ENCODE measurements at regions not wholly inside any gene's neighbourhood (a gene's known extent, or its start where the extent isn't known, plus 50 kb on each side); places are given as distances from the start of the nearest gene placed in this dataset.
"Not testable (repeated sequence)": the region's sequence is repeated elsewhere in the genome, so short reads cannot be mapped to it uniquely, and the experiment has no call there.

DNA sequence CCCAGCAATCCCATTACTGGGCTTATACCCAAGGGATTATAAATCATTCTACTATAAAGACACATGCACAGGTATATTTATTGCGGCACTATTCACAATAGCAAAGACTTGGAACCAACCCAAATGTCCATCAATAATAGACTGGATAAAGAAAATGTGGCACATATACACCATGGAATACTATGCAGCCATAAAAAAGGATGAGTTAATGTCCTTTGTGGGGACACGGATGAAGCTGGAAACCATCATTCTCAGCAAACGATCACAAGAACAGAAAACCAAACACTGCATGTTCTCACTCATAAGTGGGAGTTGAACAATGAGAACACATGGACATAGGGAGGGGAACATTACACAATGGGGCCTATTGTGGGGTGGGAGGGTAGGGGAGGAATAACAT lies 224.4 kb upstream of the SERP2 start:
- DNase-seq (ENCODE audit: low spot score) = not testable (repeated sequence)

DNA sequence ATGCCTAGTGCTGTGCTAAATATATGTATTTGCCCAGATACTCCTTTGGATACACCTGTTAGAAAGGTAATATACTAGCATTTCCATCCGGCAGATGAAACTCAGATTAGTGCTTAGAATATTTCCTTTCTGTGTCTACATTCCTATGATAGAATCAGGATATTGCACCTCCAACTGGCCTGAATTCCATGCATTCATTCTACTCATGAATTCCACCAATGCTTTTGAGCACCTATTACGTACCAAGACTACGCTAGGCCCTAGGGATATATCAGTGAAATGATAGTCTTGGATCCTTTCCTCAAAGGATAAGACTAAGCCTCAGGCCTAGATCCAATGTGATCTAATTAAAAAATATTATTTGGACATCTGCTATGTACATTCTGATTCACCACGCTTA lies 223.8 kb upstream of the SERP2 start:
- DNase-seq (ENCODE audit: low spot score) = no peak

DNA sequence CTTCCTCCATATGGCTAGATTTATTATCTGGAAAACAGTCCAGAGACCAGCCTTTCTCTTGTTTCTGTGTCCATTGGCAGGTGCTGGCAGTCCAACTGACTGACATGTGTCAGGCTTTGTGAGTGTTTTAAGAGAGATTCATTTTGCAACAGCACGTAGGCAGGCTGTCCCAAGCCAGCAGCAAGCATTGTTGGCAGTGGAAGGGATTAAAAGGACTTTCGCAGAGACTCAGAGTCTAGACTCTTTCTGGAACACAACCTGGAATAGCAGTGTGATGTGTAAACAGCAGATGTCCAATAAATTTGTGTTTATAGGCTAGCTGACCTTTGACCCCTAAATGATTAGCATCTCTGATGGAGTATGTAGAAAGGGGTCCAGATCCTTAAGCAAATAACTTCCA lies 222.2 kb upstream of the SERP2 start:
- no peak for DNase-seq (ENCODE audit: low spot score)

DNA sequence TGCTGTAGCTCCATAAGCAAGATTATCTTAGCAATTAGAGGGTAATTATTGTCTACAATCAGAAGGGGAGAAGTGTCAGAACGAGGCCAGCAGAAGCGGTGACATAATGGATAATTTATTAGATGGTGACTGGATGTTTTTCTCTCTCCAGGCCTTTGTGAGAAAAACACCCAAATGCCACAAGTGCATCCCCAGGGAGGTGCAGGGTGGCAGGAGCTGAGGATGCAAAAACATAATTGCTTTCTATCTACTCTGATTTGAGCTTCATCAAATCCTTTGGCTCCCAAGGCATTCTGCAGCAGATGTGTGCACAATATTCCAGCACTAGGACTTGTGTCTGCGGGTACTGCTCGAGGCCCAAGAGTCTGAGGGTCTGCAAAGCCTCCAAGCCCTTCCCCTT lies 220.1 kb upstream of the SERP2 start:
- no peak for DNase-seq (ENCODE audit: low spot score)

DNA sequence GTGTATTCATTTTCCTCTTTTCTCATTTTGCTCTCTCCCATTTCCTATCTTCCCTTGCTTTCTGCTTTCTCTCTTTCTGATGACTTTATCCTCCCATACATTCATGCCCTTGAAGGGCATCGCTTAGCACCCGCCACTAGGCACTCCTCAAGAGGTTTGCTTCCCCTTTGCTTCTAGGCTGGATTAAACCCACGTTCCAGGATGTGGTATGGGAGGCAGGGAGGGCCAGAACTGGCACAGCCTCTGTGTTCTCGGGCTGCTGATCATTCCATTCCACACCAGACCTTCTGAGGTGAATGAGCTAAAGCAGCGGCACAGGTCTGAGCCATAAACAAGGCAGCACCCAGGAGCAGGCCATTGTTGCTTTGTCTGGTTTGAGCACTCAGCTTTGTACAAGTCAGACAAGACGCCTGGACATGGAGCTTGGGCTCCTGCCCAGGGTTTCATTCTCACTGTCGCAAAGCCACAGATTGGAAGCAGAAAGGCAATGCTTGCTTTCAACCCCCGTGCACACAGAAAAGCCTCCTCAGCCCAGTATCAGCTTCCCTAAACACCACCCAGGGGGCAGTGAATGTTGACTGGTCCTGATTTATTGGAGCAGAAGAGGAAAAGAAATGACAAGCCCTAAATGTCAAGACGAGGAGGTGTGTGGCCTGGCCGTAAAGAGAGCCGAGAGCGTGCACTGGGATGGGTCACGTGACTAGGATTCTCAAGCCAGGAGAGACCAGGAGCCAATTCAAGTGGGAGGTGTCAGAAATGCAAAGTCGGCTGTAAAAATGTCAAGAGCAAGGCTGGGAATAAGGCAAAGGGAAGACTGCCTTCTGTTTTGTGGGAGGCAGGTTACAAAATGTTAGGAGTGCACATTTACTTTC lies 218.0 kb upstream of the SERP2 start:
- peak; percentile 88 for DNase-seq (ENCODE audit: low spot score)

DNA sequence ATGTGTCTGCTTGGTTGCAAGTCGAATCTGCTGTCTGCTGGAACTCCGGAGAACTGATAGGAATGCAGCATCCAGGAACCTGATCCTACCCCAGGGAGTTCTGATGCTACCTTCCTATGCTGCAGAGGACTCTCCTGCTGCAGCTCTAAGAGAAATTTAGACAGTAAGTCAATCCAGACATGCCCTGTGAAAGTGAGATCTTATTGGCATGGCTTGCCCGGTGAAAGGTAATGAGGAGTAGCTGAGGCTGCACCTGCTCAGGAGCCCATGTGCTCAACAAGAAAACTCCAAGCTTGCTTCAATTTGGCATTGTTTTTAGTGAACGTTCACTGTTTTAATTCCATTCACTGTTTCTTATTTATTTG lies 217.3 kb upstream of the SERP2 start:
- DNase-seq (ENCODE audit: low spot score) = no peak

DNA sequence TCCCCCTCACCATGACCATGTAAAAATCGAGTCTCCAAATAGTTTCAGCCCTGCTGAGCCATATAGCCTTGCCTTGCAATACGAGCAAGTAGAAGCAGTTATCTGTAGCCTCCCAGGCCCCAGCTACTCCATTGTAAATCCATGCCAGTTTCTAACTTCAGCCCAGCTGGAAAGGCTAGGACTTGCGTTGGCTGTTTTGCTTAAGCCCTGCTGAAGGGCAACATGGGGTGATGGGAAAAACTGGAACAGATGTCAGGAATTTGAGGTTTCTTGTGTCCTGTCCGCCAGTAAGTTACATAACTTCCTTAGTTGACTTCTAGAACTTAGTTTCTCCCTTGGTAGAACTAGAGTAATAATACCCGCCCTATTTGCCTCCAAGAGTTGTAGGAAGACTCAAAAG lies 216.0 kb upstream of the SERP2 start:
- DNase-seq (ENCODE audit: low spot score) = peak; percentile 33

DNA sequence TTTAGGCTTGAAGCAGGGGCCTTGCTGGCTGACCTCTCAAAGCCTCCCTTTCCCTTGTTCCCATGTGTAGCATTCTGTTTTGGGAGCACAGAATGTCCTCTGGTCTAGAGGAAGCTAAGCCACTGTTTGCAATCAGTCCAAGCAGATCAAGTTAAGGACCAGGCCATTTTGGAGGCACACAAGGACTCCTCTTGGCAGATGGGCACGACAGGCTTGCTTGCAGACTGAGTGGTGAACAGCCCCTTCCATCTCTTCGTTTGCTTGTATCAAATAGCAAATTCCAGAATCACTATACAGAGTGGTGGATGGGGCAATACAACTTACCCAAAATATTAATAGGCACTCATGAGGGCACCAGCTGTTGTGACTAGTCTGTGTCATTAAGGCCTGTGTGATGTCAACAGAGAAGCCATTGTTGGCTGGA lies 215.5 kb upstream of the SERP2 start:
- no peak for DNase-seq (ENCODE audit: low spot score)

DNA sequence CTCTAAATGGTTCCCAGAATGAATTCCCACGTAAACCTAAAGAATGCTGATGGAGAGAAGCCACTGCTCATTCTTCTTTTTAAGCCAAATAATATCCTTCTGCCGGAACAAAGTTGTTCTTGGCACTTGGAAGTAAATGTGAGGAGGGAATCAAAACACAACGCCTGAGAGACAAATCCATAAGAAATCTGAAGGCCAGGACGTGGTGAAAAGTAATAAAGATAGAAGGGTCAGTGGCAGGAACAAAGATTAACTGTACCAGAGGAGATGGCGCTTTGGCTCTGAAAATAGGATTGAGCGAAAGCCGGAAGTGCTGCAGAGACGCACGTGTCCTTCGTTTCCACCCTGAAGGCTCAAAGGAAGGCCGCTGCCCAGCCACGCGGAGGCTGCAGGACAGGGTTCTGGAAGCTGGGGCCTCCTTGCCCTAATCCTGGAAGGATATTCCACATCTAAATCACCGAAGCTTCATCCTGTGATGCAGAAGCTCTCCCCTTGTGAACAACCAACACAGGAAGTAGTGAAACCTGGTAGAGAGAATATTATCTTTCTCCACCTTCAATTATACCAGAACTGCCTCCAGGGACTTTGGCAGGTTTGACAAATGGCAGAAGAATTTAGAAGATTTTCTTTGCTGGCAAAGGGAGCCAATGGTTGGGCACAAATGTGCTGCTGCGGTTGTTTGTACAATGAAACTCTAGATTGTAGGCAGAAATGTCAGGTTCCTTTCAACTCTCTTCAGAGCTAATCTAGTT lies 214.6 kb upstream of the SERP2 start:
- DNase-seq (ENCODE audit: low spot score) = peak; percentile 90

DNA sequence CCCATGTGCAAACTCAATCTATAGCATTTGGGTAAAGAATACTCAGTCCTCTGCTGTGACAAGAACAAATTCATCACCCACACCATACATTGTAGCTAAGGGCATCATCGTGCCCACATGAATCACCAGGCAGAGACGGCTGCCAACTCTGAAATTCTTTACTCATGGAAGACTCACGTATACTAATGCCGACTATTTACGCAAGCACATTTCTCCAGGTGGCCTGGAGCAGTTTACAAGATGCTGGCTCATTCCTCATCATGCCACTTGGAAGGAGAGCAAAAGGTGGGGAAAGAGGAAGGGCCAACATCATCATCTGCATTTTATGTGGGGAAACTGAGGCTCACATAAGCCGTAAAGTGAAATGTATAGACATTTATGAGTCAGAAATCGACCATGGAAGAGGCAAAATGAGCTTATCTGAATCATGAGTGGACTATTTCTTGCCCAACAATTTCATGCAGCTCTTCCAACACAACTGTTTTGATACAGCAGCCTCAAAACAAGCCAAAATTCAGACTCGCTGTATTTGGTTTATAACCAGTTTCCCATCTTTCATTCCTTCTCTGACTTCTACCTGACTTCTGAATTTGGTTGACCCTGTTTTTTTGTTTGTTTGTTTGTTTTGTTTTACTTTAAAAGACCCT lies 213.9 kb upstream of the SERP2 start:
- DNase-seq (ENCODE audit: low spot score) = no peak

DNA sequence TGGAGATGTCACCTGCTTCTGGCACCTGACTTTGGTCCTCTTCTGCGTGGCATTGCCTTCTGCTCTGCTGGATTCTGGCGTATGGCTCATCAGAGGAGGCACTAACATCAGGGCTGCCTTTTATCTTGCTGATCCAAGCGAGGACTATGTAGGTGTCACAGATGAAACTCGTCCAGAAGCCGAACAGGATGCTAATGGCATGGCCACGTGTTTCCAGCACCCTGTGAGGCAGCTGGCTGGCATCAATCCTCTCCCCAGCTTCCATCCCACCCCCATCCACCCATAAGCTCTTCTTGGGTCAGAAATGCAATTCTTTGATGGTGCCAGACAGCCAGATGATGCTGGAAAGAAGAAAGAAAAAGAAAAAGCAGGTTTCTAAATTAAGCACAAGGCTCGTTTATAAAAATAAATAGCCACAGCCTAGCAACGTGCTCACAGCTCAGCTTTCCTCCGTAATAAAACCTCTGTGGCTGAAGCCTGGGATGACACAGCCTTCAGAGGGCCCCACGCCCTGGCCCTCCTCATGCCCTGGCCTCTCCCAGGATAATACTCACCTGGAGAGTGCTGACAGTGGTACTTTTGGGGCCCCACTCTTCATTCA lies 212.9 kb upstream of the SERP2 start:
- peak; percentile 25 for DNase-seq (ENCODE audit: low spot score)

DNA sequence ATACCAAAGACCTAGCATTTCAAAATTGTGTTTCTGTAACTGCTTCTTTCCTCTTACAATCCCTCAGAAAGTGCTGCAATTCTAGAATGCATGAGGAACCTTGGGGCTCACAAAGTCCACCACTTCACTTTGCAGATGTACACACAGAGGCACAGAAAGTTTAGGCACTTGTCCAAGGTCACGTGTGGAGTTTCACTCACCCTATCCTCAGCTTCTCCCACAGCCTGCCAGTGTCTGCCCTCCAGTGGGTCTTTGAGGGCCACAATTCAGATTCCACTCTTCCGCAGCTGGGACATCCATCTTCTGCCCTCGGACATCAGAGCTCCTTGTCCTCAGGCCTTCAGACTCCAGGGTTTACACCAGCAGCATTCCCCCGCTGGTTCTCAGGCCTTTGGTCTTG lies 210.5 kb upstream of the SERP2 start:
- DNase-seq (ENCODE audit: low spot score) = no peak

DNA sequence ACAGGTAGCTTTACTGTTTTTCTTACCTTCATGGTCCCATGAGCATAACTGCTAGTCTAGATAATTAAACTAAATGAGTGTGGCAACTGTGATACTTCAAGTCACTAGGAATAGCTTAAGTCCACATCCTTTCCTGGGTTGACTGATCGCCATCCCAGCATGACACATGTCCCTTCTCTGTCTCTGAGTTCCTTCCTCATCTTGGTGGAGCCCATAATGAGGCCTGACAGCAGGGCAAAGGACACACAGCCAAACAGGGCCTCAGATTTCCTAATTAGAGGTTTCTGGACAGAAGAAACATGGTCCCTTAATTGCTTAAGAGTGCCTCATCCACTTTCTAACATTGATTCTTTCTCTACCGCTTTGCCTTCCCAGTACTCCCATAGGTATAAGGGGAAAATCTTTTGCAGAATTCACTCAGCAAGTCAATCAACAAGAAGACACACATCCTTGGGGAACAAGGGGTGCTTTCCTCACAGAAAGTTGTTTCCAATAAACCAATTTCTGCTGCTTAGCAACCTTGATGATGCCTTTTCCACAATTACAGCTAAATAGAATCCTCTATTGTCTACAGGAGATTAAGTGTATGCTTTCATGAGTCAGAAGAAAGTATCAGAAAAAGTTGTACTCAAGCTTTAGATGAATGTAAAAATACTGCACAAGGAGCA lies 208.3 kb upstream of the SERP2 start:
- DNase-seq (ENCODE audit: low spot score) = no peak

DNA sequence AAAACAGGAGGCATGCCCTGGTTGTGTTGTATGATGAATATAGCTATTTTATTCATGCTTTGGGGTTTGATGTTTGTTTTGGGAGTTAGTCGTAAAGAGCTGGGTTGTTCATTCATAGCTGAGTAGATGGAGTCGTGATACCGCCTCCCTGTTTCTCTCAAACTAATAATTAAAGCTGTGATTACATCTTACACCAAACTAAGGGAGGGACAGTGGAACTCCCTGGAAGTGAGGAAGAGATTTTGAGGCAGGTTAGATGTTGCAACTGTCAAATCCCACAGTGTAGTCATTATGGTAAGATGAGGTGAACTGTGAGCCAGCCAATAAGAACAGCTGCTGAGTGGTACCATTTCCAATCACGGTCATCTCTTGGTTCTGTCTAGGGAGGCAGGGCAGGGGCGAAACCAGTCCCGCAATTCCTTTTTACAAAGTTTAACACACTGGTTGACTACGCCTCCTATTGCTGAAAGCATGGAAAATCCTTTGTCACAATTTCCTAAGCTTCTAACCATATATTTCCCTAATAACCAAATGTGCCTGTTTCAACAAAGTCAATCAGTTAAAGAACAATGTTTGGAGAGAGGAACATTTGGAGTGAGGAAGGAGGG lies 207.6 kb upstream of the SERP2 start:
- DNase-seq (ENCODE audit: low spot score) = no peak

DNA sequence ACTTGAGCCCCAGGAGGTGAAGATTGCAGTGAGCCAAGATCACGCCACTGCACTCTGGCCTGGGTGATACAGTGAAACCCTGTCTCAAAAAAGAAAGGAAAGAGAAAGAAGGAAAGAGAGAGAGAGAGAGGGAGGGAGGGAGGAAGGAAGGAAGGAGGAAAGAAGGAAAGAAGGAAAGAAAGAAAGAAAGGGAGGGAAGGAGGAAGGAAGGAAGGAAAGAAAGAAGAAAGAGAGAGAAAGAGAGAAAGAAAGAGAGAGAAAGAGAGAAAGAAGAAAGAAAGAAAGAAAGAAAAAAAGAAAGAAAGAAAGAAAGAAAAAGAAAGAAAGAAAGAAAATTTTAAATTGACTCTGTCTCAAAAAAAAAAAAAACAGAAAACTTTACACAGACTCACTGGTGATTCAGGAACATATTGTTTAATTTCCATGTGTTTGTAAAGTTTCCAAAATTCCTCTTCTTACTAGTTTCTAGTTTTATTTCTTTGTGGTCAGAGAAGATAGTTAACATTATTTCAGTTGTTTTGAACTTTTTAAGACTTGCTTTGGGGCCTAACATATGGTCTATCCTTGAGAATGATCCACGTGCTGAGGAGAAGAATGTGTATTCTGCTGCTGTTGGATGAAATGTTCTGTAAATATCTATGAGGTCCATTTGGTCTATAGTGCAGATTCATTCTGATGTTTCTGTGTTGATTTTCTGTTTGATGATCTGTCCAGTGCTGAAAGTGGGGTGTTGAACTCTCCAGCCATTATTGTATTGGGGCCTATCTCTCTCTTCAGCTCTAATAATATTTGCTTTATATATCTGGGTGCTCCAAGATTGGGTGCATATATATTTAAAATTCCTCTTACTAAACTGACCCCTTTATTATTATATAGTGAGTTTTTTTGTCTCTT lies 204.4 kb upstream of the SERP2 start:
- DNase-seq (ENCODE audit: low spot score) = no peak

DNA sequence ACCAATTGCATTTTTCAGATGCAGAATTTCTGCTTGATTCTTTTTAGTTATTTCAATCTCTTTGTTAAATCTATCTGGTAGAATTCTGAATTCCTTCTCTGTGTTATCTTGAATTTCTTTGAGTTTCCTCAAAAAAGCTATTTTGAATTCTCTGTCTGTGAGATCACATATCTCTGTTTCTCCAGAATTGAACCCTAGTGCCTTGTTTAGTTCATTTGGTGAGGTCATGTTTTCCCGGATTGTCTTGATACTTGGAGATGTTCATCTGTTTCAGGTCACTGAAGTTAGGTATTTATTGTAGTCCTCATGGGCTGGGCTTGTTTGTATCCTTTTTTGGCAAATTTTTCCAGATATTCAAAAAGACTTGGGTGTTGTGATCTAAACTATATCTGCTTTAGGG lies 202.9 kb upstream of the SERP2 start:
- DNase-seq (ENCODE audit: low spot score) = no peak

DNA sequence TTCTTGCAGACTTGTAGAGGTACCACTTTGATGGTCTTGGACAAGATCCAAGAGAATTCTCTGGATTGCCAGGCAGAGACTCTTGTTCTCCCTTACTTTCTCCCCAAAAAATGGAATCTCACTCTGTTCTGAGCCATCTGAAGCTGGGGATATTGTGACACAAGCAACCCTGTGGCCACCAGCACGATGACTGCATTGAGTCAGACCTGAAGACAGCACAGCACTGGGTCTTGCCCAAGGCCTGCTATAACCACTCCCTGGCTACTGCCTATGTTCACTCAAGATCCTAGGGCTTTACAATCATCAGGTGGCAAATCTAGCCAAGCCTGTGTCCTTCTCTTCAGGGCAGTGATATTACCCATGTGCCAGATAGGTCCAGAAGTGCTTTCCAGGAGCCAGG lies 202.5 kb upstream of the SERP2 start:
- no peak for DNase-seq (ENCODE audit: low spot score)

DNA sequence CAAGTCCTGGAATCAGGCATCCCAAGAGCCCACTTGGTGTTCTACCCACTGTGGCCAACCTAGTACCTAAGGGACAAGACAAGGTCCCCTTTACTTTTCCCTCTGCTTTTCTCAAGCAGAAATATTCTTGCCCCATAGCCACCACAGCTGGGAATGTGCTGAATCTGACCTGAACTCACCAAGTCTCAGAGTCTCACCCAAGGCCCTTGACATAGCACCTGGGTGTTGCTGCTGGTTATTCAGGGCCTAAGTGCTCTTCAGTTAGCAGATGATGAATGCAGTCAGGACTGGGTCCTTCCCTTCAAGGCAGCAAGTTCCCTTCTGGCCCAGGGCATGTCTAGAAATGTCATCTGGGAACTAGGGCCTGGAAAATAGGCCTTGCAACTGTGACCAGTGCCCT lies 201.8 kb upstream of the SERP2 start:
- no peak for DNase-seq (ENCODE audit: low spot score)

DNA sequence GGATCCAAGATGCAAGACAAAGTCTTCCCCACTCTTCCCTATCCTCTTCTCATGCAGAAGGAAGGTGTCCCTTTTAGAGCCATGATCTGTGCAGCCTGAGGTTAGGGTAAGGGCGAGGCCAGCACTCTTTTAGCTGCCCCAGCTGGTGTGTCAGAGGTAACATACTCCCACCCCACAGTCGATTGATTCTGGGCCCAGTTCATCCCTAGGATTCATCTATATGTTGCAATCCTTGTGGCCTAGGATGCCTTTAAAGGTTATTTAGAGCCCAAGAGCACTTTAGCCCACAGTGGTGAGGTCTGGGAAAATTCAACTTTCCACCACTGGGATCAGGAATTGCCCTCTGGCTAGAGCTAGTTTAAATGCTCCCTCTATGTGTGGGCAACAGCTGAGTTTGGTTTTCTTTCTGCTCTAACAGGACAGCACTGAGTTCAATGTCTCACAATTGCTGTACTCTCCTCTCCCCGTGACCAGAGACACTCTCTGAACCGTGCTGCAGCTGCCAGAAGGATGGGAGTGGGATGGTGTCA lies 201.3 kb upstream of the SERP2 start:
- no peak for DNase-seq (ENCODE audit: low spot score)

Data from umbilical cord (tissue), 1 donor.